ENCODE measurements at regions not wholly inside any gene's neighbourhood (a gene's known extent, or its start where the extent isn't known, plus 50 kb on each side); places are given as distances from the start of the nearest gene placed in this dataset.

GRCh38 chr5:129377504-129377903 is 82.6 kb upstream of the ADAMTS19 start:
- no peaks in the 10 kb centered on the region for H3K27me3 ChIP-seq
- no peak overlapping the region for H3K4me3 ChIP-seq
- no peaks in the 10 kb centered on the region for H3K36me3 ChIP-seq
- no peak for TF ChIP-seq CTCF (IDR thresholded peaks at IDR 0.05)
- intact Hi-C loops (cut with DNase I) = no loop called here
- no peaks in the 10 kb centered on the region for H3K4me1 ChIP-seq
- H3K9me3 ChIP-seq = no peaks in the 10 kb centered on the region
- H3K27ac ChIP-seq = no peak overlapping the region
- DNase-seq (ENCODE audit: low spot score in 2 of 2) = no peak

- Histone ChIP-seq H3K36me3 (no peaks in the 10 kb centered on the region), H3K9me3 (no peaks in the 10 kb centered on the region), H3K4me1 (no peaks in the 10 kb centered on the region), H3K27me3 (no peaks in the 10 kb centered on the region), H3K4me3 (no peak overlapping the region), H3K27ac (no peak overlapping the region)
- TF ChIP-seq CTCF (IDR thresholded peaks at IDR 0.05) = no peak
- no peak for DNase-seq (ENCODE audit: low spot score in 2 of 2)
- intact Hi-C loops (cut with DNase I) = no loop called here
Measured at GRCh38 chr5:129378961-129379360, 81.1 kb upstream of the ADAMTS19 start.

- Histone ChIP-seq H3K36me3 (no peaks in the 10 kb centered on the region), H3K27me3 (no peaks in the 10 kb centered on the region), H3K4me1 (no peaks in the 10 kb centered on the region), H3K9me3 (no peaks in the 10 kb centered on the region), H3K27ac (no peak overlapping the region), H3K4me3 (no peak overlapping the region)
- intact Hi-C loops (cut with DNase I) = no loop called here
- TF ChIP-seq CTCF (IDR thresholded peaks at IDR 0.05) = no peak
- no peak for DNase-seq (ENCODE audit: low spot score in 2 of 2)
Measured at GRCh38 chr5:129379406-129379805, 80.7 kb upstream of the ADAMTS19 start.

- H3K9me3 ChIP-seq = no peaks in the 10 kb centered on the region
- H3K27me3 ChIP-seq = no peaks in the 10 kb centered on the region
- intact Hi-C loops (cut with DNase I) = no loop called here
- no peaks in the 10 kb centered on the region for H3K36me3 ChIP-seq
- no peaks in the 10 kb centered on the region for H3K4me1 ChIP-seq
- no peak for TF ChIP-seq CTCF (IDR thresholded peaks at IDR 0.05)
- no peak overlapping the region for H3K27ac ChIP-seq
- H3K4me3 ChIP-seq = no peak overlapping the region
- DNase-seq (ENCODE audit: low spot score in 2 of 2) = no peak
Measured at GRCh38 chr5:129382921-129383672, 77.0 kb upstream of the ADAMTS19 start.

GRCh38 chr5:129384193-129384592 is 75.9 kb upstream of the ADAMTS19 start:
- Histone ChIP-seq H3K4me3 (no peak overlapping the region), H3K27me3 (no peaks in the 10 kb centered on the region), H3K9me3 (no peaks in the 10 kb centered on the region), H3K27ac (no peak overlapping the region), H3K36me3 (no peaks in the 10 kb centered on the region), H3K4me1 (no peaks in the 10 kb centered on the region)
- TF ChIP-seq CTCF (IDR thresholded peaks at IDR 0.05) = no peak
- no peak for DNase-seq (ENCODE audit: low spot score in 2 of 2)
- intact Hi-C loops (cut with DNase I) = no loop called here

GRCh38 chr5:129384736-129385135 is 75.4 kb upstream of the ADAMTS19 start:
- no peaks in the 10 kb centered on the region for H3K36me3 ChIP-seq
- TF ChIP-seq CTCF (IDR thresholded peaks at IDR 0.05) = no peak
- H3K27ac ChIP-seq = no peak overlapping the region
- no peak overlapping the region for H3K4me3 ChIP-seq
- H3K4me1 ChIP-seq = no peaks in the 10 kb centered on the region
- no peaks in the 10 kb centered on the region for H3K27me3 ChIP-seq
- no peak for DNase-seq (ENCODE audit: low spot score in 2 of 2)
- no peaks in the 10 kb centered on the region for H3K9me3 ChIP-seq
- intact Hi-C loops (cut with DNase I) = no loop called here
